Mesothelial cell of epicardium (in vitro differentiated cells): ENCODE measurements at regions not wholly inside any gene's neighbourhood (a gene's known extent, or its start where the extent isn't known, plus 50 kb on each side); places are given as distances from the start of the nearest gene placed in this dataset.

ENCODE experiments used
- DNase-seq, 2 experiments: peaks; one replicate each; pipeline ENCODE4 v3.0.0; 2021; ENCODE audit warnings: low spot score in 2 of 2; ENCODE audit not compliant: unreplicated experiment in 2 of 2
- H3K27ac Mint-ChIP-seq: 2 replicates; pipeline ENCODE4 v1.8.0; 2021; ENCODE audit warnings: mixed read lengths
- H3K27me3 Mint-ChIP-seq: 2 replicates; pipeline ENCODE4 v1.8.0; 2021; ENCODE audit warnings: low read depth, mixed read lengths
- H3K36me3 Mint-ChIP-seq: 2 replicates; pipeline ENCODE4 v1.8.0; 2021; ENCODE audit warnings: mixed read lengths
- H3K4me1 Mint-ChIP-seq: 2 replicates; pipeline ENCODE4 v1.8.0; 2021; ENCODE audit warnings: mixed read lengths
- H3K4me3 Mint-ChIP-seq: 2 replicates; pipeline ENCODE4 v1.8.0; 2021; ENCODE audit warnings: mild to moderate bottlenecking, moderate library complexity, mixed read lengths
- H3K9me3 Mint-ChIP-seq: 2 replicates; pipeline ENCODE4 v1.8.0; 2021; ENCODE audit warnings: mixed read lengths
- CTCF ChIP-seq: fragments of 200-600 bp; sonication (generic); IDR thresholded peaks from one replicate; pipeline ENCODE4 v1.5.0; 2021; ENCODE audit warnings: antibody characterized with exemption; ENCODE audit not compliant: unreplicated experiment

GRCh38 chr2:43115881-43116280, 110.5 kb downstream of the ZFP36L2 start:
- Mint-ChIP-seq H3K9me3 (peaks cover 27% of the 10 kb centered on the region), H3K4me3 (no peak overlapping the region), H3K27ac (no peak overlapping the region), H3K4me1 (peaks cover 32% of the 10 kb centered on the region), H3K27me3 (no peaks in the 10 kb centered on the region), H3K36me3 (peaks cover 8% of the 10 kb centered on the region)
- no peak for DNase-seq
- no peak for TF ChIP-seq CTCF

GRCh38 chr2:43114210-43114609, 112.2 kb downstream of the ZFP36L2 start:
- Mint-ChIP-seq H3K4me3 (no peak overlapping the region), H3K27ac (peak overlapping the region; percentile 15), H3K9me3 (peaks cover 20% of the 10 kb centered on the region), H3K36me3 (peaks cover 8% of the 10 kb centered on the region), H3K4me1 (peaks cover 47% of the 10 kb centered on the region), H3K27me3 (no peaks in the 10 kb centered on the region)
- TF ChIP-seq CTCF, result no peak
- DNase-seq, result no peak

- no peak for TF ChIP-seq CTCF
- no peaks in the 10 kb centered on the region for H3K27me3 Mint-ChIP-seq
- H3K9me3 Mint-ChIP-seq, result no peaks in the 10 kb centered on the region
- peak overlapping the region; percentile 53 for H3K27ac Mint-ChIP-seq
- H3K4me3 Mint-ChIP-seq, result no peak overlapping the region
- no peaks in the 10 kb centered on the region for H3K36me3 Mint-ChIP-seq
- peaks cover 53% of the 10 kb centered on the region for H3K4me1 Mint-ChIP-seq
- no peak for DNase-seq
Measured at GRCh38 chr2:43111788-43112554, 114.4 kb downstream of the ZFP36L2 start.

GRCh38 chr2:43110442-43110871, 115.9 kb downstream of the ZFP36L2 start:
- Mint-ChIP-seq H3K27me3 (no peaks in the 10 kb centered on the region), H3K4me3 (no peak overlapping the region), H3K4me1 (peaks cover 63% of the 10 kb centered on the region), H3K27ac (peak overlapping the region; percentile 97), H3K36me3 (no peaks in the 10 kb centered on the region), H3K9me3 (no peaks in the 10 kb centered on the region)
- DNase-seq, result peak in 1 of 2 experiments; percentile 53
- TF ChIP-seq CTCF, result no peak

GRCh38 chr2:43109261-43109743, 117.1 kb downstream of the ZFP36L2 start:
- Mint-ChIP-seq H3K36me3 (no peaks in the 10 kb centered on the region), H3K9me3 (peaks cover under 1% of the 10 kb centered on the region), H3K27ac (peak overlapping the region; percentile 97), H3K4me3 (no peak overlapping the region), H3K27me3 (no peaks in the 10 kb centered on the region), H3K4me1 (peaks cover 58% of the 10 kb centered on the region)
- TF ChIP-seq CTCF, result no peak
- no peak for DNase-seq
